Upper lobe of left lung (tissue), 4 donors: ENCODE measurements at regions not wholly inside any gene's neighbourhood (a gene's known extent, or its start where the extent isn't known, plus 50 kb on each side); places are given as distances from the start of the nearest gene placed in this dataset.

Experiments used
- CTCF ChIP-seq, 6 experiments: fragments of 450-650 bp in 4 of 6; fragments of 200-600 bp in 2 of 6; sonication (generic) in 2 of 6; IDR thresholded peaks; one replicate each; pipeline ENCODE4 v1.5.1; 2016 to 2019; ENCODE audit warnings: antibody characterized with exemption in 6 of 6
- POLR2A ChIP-seq, 4 donors: fragments of 450-650 bp; IDR thresholded peaks; one replicate each; pipeline ENCODE4 v1.5.1; 2016 to 2017; ENCODE audit warnings: antibody characterized with exemption in 4 of 4, mild to moderate bottlenecking in 2 of 4

- TF ChIP-seq CTCF (IDR thresholded peaks at IDR 0.05) (no peak), POLR2A (IDR thresholded peaks at IDR 0.05) (no peak)
Measured at GRCh38 chr12:127358888-127359287, 908.1 kb upstream of the TMEM132C start.
